HG02981 (cell line): ENCODE measurements at regions not wholly inside any gene's neighbourhood (a gene's known extent, or its start where the extent isn't known, plus 50 kb on each side); places are given as distances from the start of the nearest gene placed in this dataset.

Experiments
- ATAC-seq: cut with Tn5 transposase; IDR thresholded peaks from one replicate; pipeline ENCODE4 v1.9.1; 2021; ENCODE audit warnings: mild to moderate bottlenecking, moderate library complexity; ENCODE audit not compliant: unreplicated experiment

DNA sequence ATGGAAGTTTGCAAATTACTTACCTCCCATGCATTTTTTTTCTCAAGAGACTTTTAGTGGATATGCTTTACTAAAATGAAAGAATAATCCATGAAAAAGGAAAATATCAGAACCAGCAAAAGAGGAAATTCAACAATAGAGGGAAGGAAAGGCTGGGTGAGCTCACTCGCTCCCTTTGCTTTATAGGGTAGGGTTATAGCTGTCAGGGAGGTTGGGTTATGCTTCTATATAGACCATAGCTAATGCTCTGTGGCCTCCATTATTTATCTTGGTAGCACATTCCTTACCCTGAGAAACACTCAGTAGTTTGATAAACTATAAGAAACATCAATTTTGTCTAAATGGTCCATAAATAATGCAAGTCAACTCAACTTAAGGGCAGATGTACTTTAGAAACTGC lies 215.9 kb upstream of the FAR2 start:
- no peak for ATAC-seq

DNA sequence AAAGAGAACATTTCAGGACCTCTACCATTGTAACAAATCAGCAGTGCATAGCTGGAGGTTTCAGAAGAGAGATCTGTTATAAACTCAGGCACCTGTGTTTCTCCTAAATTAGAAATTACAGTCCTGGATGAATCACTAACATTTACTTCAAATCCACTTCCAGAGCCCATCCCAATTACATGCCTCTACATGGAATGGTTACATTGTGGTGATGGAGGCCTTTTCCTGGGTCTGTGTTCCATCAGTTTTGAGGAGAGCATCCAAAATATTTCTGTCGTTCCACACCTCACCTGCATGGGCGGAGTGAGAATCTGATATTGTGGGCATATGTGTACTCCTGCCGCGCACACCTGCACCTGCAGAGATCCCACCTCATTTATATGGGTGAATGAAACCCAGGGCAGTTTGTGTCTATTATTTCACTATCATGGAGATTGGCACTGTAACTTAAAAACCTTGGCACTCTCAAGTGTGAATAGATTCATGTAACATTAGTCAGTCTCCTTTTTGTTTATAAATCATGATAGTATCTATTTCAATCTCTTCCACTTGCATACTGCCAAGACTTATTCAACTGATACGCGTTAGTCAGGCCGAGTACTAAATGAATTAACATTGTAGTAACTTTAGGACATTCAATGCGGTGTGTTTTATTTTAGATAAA lies 215.1 kb upstream of the FAR2 start:
- ATAC-seq = no peak

DNA sequence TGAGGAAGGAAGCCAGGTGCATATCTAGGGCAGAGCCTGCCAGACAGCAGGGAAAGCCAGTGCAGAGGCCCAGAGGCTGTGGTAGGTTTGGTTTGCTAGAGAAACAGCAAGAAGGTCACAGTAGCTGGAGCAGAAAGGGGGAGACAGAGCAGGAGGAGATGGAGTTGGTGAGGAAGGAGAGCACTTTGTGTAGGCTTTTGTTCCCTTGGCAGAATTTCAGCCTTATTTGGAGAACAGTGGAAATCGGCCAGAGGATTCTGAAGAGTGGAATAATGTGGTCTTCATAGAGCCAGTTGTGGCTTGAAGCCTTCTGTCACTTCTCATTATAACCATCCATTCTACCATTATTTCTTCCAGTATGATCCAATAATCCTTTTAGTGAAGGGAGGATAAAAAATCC lies 212.9 kb upstream of the FAR2 start:
- no peak for ATAC-seq

DNA sequence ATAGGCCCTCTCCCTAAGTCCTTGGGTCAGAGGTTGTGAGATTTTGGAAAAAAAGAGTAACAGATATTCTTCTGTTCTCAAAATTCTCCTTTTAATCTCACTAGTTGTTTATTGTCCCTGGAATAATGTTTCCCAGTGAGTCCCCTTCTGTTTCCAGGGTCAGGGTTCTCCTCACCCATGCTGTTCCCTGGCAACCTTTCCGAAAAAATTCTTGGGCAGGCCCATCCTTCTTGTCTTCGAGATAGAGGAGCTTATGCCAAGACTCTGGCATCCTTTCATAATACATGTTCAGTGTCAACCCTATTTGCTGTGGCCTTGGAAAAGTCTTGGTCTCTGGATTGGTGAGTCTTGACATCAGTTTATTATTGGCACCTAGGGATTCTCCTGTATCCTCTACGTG lies 212.4 kb upstream of the FAR2 start:
- no peak for ATAC-seq

GRCh38 chr12:28937196-28937595 lies 211.9 kb upstream of the FAR2 start:
- no peak for ATAC-seq

- ATAC-seq = no peak
Measured at GRCh38 chr12:28938056-28938455, 211.0 kb upstream of the FAR2 start.

DNA sequence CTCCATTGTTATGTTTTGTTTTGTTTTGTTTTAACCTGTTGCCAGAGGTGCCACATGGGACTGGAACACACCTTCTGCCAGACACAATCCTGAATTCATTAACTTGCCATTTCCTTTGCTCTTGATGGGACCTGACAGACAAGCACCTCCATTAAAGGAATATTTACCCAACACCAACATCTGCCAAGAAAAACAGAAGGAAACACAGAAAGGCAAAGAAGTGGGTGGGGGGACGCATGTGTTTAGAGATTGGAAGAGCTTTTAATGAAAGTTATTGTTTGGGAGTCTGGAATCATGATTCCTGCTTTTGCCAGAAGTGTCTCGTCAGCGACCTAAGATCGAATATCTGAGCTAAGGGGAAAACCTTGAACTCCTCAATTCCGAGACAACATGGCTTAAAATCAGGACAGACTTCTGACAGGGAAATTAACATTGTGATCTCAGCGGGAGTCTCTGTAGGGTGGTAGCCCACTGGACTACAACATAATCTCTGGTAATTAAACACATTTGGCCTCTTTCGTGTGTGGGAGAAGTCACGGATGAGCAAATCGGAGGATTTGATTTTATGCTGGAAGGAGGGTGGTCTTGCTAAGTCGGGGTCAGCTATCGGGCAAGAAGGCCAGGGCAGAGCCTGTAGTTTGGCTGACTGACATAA lies 210.4 kb upstream of the FAR2 start:
- no peak for ATAC-seq

GRCh38 chr12:28939427-28939826 lies 209.7 kb upstream of the FAR2 start:
- ATAC-seq = no peak

GRCh38 chr12:28941248-28941647 lies 207.8 kb upstream of the FAR2 start:
- ATAC-seq = no peak

DNA sequence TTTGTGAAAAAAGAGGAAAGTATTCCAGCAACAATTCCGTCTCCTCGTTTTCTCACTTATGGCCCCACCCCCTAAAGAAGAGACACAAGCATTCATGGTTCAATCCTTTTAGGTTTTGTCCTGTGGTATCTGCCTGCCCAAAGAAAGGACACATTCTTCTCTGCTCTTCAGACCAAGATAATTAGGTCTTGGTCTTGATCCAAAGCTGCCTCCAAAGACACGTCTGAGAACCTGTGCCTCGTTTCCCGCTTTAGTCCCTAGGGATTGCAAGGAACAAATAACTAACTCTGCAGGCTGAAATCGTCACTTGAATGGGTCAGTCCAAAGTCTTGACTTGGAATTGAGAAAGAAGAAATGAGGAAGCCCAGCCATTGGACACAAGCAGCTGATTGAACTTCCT lies 202.7 kb upstream of the FAR2 start:
- ATAC-seq = no peak

- no peak for ATAC-seq
Measured at GRCh38 chr12:28948685-28949084, 200.4 kb upstream of the FAR2 start.

GRCh38 chr12:28949184-28949583 lies 199.9 kb upstream of the FAR2 start:
- no peak for ATAC-seq

DNA sequence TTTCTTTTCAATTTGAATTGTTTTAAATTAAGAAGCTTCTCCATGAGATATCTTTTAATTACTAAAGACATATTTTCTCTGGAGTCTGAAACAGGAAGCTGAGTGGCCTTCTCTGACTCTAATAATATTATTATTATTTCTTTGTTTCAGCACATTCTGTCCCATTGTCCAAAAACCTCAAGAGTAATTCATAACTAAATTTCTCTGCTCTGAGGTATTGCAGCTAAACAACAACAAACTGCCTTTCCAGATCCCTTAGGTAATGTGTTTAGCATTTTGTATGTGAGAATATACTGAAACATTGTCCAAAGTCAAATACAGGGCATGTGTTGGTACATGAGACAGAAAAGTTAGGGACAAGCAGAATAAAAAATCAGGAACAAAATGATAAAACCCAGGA lies 199.0 kb upstream of the FAR2 start:
- no peak for ATAC-seq

- ATAC-seq = no peak
Measured at GRCh38 chr12:28951935-28952334, 197.1 kb upstream of the FAR2 start.

DNA sequence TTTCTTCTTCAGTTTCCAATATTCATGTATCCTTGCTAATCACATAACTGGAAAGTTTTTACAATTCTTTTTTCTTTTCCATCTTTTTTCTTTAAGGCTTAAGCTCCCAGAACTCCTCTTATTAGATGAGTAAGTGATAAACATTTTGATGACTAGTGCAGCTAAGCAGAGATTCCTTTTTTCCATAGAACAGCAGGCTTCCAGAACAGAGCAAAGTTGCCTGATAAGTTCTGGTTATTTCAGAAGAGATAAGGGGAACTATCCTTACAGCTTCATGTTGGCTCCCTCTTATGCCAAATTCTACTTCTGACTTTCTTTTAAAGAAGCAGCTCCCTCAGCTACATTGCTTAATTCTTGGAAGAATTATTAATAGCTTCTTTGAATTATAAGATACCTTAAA lies 194.7 kb upstream of the FAR2 start:
- no peak for ATAC-seq

DNA sequence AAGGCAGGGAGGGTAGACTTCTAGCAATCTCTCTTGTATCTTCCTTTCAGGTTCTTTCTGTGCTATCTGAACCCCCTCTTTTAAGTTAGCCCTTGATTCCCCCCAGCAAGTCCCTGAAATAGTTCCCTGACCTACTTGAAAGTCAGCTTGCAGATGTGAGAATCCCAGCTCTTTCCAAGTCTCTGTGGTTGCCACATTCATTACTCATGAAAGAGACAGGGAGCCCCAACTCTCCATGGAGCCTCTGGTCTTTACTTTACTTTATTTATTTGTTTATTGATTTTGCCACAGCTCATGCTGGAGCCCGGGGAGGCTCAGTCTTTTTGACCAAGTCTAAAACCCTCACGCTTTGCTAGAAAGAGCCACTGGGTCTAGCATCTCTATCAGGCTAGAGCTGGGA lies 193.6 kb upstream of the FAR2 start:
- no peak for ATAC-seq

- ATAC-seq = no peak
Measured at GRCh38 chr12:28955931-28956330, 193.1 kb upstream of the FAR2 start.

DNA sequence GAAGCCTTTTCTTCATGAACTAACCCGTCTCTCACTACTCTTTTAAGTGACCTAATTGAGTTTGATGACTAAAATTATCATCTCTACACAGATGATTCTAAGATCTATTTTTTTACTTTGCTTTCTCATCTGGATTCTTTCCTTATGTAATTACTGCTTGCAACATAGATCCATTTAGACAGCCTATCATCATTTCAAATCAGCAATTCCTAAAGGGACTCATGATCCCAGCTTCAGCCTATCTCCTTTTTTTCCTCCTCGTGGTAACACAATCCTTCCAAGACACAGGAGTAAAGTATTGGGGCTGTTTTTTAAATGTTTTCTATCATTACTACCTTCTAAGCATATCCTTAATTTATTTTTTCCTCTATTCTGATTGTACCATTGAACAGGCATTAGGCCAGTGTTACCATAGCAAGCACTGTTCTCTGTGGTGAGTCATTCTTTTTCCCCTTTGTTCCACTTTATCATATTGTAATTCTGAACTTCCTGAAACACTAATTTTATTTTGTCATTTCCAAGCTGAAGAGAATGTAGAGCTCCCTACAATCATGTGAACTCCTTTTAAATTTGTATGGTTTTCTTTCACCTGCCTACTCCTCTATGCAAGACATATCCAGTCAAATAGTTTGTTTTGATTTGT lies 190.4 kb upstream of the FAR2 start:
- no peak for ATAC-seq

GRCh38 chr12:28961948-28962384 lies 187.1 kb upstream of the FAR2 start:
- no peak for ATAC-seq

- ATAC-seq = no peak
Measured at GRCh38 chr12:28963554-28963953, 185.5 kb upstream of the FAR2 start.

GRCh38 chr12:28966046-28966780 lies 182.9 kb upstream of the FAR2 start:
- no peak for ATAC-seq

GRCh38 chr12:28967426-28967825 lies 181.7 kb upstream of the FAR2 start:
- no peak for ATAC-seq
